KMS-11 (cell line): ENCODE measurements at regions not wholly inside any gene's neighbourhood (a gene's known extent, or its start where the extent isn't known, plus 50 kb on each side); places are given as distances from the start of the nearest gene placed in this dataset.
"Not testable (repeated sequence)": the region's sequence is repeated elsewhere in the genome, so short reads cannot be mapped to it uniquely, and the experiment has no call there.

Experiments
- H2AFZ ChIP-seq: fragments of 200-600 bp; sonication (generic); 2 replicates; pipeline ENCODE4 v1.6.1; 2016; ENCODE audit warnings: antibody characterized with exemption, mixed run types, low read depth
- H3K27ac ChIP-seq: fragments of 200-600 bp; sonication (generic); 2 replicates; pipeline ENCODE4 v1.6.1; 2016; ENCODE audit warnings: mild to moderate bottlenecking, mixed run types
- H3K27me3 ChIP-seq: fragments of 200-600 bp; sonication (generic); 2 replicates; pipeline ENCODE4 v1.6.1; 2017; ENCODE audit warnings: mild to moderate bottlenecking, low read depth, mixed run types, moderate library complexity; ENCODE audit not compliant: insufficient read depth
- H3K36me3 ChIP-seq: fragments of 200-600 bp; sonication (generic); 2 replicates; pipeline ENCODE4 v1.6.1; 2017; ENCODE audit warnings: mild to moderate bottlenecking, mixed run types; ENCODE audit not compliant: insufficient read depth
- H3K4me1 ChIP-seq: fragments of 200-600 bp; sonication (generic); 2 replicates; pipeline ENCODE4 v1.6.1; 2016; ENCODE audit warnings: mild to moderate bottlenecking, low read depth, mixed run types; ENCODE audit not compliant: poor library complexity, severe bottlenecking
- H3K4me2 ChIP-seq: fragments of 200-600 bp; sonication (generic); 2 replicates; pipeline ENCODE4 v1.7.0; 2016; ENCODE audit warnings: mild to moderate bottlenecking, mixed run types
- H3K4me3 ChIP-seq: fragments of 200-600 bp; sonication (generic); IDR thresholded peaks from 2 replicates; pipeline ENCODE4 v1.6.1; 2017; ENCODE audit warnings: low read depth, low read length, mixed read lengths; ENCODE audit not compliant: insufficient read depth
- H3K79me2 ChIP-seq: fragments of 200-600 bp; sonication (generic); 2 replicates; pipeline ENCODE4 v1.6.1; 2016; ENCODE audit warnings: low read depth, mixed run types; ENCODE audit not compliant: insufficient read depth
- H3K9ac ChIP-seq: fragments of 200-600 bp; sonication (generic); 2 replicates; pipeline ENCODE4 v1.6.1; 2016; ENCODE audit warnings: mild to moderate bottlenecking, mixed run types
- H4K20me1 ChIP-seq: fragments of 200-600 bp; sonication (generic); 2 replicates; pipeline ENCODE4 v1.6.1; 2016; ENCODE audit warnings: mild to moderate bottlenecking, mixed run types; ENCODE audit not compliant: insufficient read depth
- TF ChIP-seq, protein P1 (sequence below): fragments of 200-600 bp; sonication (generic); conservative IDR thresholded peaks from 2 replicates; pipeline ENCODE4 v1.6.1; 2017; ENCODE audit warnings: low read depth, mild to moderate bottlenecking, antibody characterized with exemption, low read length, moderate library complexity, mixed read lengths

DNA sequence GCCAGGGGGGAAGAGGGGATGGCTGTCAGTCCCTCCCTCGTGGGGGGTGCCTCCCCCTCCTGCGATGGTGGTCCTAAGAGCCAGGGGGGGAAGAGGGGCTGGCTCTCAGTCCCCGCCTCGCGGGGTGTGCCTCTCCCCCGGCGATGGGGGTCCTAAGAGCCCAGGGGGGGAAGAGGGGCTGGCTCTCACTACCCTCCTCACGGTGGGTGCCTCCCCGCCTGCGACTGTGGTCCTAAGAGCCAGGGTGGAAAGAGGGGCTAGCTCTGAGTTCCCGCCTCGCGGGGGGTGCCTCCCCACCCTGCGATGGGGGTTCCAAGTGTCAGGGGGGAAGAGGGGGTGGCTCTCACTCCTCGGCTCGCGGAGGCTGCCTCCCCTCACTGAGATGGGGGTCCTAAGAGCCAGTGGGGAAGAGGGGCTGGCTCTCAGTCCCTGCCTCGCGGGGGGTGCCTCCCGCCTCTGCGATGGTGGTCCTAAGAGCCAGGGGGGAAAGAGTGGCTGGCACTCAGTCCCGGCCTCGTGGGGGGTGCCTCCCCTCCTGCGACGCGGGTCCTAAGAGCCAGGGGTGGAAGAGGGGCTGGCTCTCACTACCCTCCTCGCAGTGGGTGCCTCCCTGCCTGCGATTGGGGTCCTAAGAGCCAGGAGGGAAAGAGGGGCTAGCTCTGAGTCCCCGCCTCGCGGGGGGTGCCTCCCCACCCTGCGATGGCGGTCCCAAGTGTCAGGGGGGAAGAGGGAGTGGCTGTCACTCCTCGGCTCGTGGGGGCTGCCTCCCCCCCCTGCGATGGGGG, 2325.6 kb upstream of the PCDH20 start:
- H3K4me3 ChIP-seq, result no peak overlapping the region
- H3K27me3 ChIP-seq, result no peaks in the 10 kb centered on the region
- H4K20me1 ChIP-seq, result no peaks in the 10 kb centered on the region
- H3K9ac ChIP-seq, result no peak overlapping the region
- H3K4me1 ChIP-seq, result no peaks in the 10 kb centered on the region
- no peak overlapping the region for H2AFZ ChIP-seq
- H3K27ac ChIP-seq, result no peak overlapping the region
- TF ChIP-seq, protein P1, sequence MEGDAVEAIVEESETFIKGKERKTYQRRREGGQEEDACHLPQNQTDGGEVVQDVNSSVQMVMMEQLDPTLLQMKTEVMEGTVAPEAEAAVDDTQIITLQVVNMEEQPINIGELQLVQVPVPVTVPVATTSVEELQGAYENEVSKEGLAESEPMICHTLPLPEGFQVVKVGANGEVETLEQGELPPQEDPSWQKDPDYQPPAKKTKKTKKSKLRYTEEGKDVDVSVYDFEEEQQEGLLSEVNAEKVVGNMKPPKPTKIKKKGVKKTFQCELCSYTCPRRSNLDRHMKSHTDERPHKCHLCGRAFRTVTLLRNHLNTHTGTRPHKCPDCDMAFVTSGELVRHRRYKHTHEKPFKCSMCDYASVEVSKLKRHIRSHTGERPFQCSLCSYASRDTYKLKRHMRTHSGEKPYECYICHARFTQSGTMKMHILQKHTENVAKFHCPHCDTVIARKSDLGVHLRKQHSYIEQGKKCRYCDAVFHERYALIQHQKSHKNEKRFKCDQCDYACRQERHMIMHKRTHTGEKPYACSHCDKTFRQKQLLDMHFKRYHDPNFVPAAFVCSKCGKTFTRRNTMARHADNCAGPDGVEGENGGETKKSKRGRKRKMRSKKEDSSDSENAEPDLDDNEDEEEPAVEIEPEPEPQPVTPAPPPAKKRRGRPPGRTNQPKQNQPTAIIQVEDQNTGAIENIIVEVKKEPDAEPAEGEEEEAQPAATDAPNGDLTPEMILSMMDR, result no peak
- H3K79me2 ChIP-seq, result no peaks in the 10 kb centered on the region
- no peak overlapping the region for H3K4me2 ChIP-seq
- no peaks in the 10 kb centered on the region for H3K36me3 ChIP-seq

DNA sequence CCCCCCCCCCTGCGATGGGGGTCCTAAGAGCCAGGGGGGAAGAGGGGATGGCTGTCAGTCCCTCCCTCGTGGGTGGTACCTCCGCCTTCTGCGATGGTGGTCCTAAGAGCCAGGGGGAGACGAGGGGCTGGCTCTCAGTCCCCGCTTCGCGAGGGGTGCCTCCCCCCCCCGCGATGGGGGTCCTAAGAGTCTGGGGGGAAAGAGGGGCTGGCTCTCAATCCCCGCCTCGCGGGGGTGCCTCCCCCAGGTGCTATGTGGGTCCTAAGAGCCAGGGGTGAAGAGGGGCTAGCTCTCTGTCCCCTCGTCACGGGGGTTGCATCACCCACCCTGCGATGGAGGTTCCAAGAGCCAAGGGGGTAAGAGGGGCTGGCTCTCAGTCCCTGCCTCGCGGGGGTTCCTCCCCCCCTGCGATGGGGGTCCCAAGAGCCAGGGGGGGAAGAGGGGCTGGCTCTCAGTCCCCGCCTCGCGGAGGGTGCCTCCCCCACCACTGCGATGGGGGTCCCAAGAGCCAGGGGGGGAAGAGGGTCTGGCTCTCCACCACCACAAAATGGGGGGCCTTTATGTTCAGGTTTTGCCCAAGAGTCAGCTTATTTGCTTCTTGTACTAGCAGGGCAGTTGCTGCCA, 2323.6 kb upstream of the PCDH20 start:
- not testable (repeated sequence) for H3K27me3 ChIP-seq, H3K9ac ChIP-seq, H3K4me3 ChIP-seq, H3K27ac ChIP-seq, H3K79me2 ChIP-seq, H2AFZ ChIP-seq, H3K4me2 ChIP-seq, H4K20me1 ChIP-seq, H3K4me1 ChIP-seq, H3K36me3 ChIP-seq

DNA sequence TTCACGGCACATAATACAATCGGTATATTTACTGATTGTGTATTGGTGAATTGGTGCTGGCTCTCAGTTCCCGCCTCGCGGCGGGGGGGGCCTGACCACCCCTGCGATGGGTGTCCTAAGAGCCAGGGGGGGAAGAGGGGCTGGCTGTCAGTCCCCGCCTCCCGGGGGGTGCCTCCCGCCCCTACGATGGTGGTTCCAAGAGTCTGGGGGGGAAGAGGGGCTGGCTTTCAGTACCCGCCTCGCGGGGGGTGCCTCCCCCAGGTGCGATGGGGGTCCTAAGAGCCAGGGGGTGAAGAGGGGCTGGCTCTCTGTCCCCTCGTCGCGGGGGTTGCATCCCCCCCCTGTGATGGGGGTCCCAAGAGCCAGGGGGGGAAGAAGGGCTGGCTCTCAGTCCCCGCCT, 2321.8 kb upstream of the PCDH20 start:
- Histone ChIP-seq H4K20me1 (no peaks in the 10 kb centered on the region), H3K79me2 (no peaks in the 10 kb centered on the region), H3K27me3 (no peaks in the 10 kb centered on the region), H3K9ac (no peak overlapping the region), H3K4me2 (no peak overlapping the region), H3K27ac (no peak overlapping the region), H3K4me1 (no peaks in the 10 kb centered on the region), H3K4me3 (no peak overlapping the region), H3K36me3 (no peaks in the 10 kb centered on the region), H2AFZ (no peak overlapping the region)
- TF ChIP-seq, protein P1, result no peak

DNA sequence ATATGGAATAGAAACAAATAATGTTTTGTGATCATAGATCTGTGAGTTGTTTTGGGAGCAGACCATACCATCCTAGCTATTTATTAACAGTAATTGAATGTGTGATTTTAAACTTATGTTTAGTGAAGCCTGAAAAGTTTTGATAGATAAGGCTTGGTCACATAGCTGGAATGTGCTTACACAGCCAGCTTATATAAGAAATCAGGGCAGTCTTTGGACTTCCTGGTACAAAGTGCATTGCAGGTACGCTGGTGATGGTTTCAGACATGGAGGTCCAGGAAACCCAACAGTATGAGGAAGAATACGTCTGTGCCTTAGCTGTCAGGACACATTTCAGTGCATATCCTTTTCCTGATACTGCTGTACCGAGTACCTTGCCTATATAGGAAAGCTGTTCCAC, 2316.2 kb upstream of the PCDH20 start:
- Histone ChIP-seq H4K20me1 (no peaks in the 10 kb centered on the region), H3K4me1 (no peaks in the 10 kb centered on the region), H3K4me2 (no peak overlapping the region), H3K27ac (no peak overlapping the region), H3K27me3 (no peaks in the 10 kb centered on the region), H3K9ac (no peak overlapping the region), H3K79me2 (no peaks in the 10 kb centered on the region), H3K36me3 (no peaks in the 10 kb centered on the region), H3K4me3 (no peak overlapping the region), H2AFZ (no peak overlapping the region)
- TF ChIP-seq, protein P1, result no peak

DNA sequence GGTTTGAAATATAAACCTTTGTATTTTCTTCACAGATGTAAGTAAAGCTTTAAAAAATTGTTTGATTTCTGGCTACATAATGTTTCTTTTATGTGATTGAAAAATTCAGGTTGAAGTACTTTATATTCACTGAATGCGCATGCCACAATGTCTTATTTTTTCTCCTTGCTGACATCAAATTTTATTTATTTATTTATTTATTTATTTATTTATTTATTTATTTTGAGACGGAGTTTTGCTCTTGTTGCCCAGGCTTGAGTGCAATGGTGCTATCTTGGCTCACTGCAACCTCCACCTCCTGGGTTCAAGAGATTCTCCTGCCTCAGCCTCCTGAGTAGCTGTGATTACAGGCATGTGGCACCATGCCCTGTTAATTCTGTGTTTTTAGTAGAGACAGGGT, 2296.5 kb upstream of the PCDH20 start:
- not testable (repeated sequence) for H3K79me2 ChIP-seq, H4K20me1 ChIP-seq, H2AFZ ChIP-seq, H3K4me1 ChIP-seq, H3K4me2 ChIP-seq, H3K4me3 ChIP-seq, H3K27me3 ChIP-seq, H3K27ac ChIP-seq, H3K36me3 ChIP-seq, H3K9ac ChIP-seq
